Astrocyte (in vitro differentiated cells and primary cell): ENCODE measurements at regions not wholly inside any gene's neighbourhood (a gene's known extent, or its start where the extent isn't known, plus 50 kb on each side); places are given as distances from the start of the nearest gene placed in this dataset.

Experiments used
- DNase-seq: peaks from one replicate; pipeline ENCODE4 v3.0.0-alpha.2; 2010; ENCODE audit warnings: low read depth
- FAIRE-seq: peaks from 2 replicates; lab custom pipeline; 2011; peaks lifted over from hg19 to GRCh38; lab: Jason Lieb, UNC
- H2AFZ ChIP-seq: 2 replicates; pipeline ENCODE4 v1.6.0; 2012; ENCODE audit warnings: low read depth, low read length, inconsistent platforms
- H3K27ac ChIP-seq: 2 replicates; pipeline ENCODE4 v1.5.1; 2011; ENCODE audit warnings: low read depth, low read length, inconsistent platforms
- H3K27me3 ChIP-seq: 2 replicates; pipeline ENCODE4 v1.6.0; 2011; ENCODE audit warnings: low read length, inconsistent platforms; ENCODE audit not compliant: insufficient read depth
- H3K36me3 ChIP-seq: 2 replicates; pipeline ENCODE4 v1.5.1; 2011; ENCODE audit warnings: low read length, inconsistent platforms; ENCODE audit not compliant: insufficient read depth
- H3K4me1 ChIP-seq: 2 replicates; pipeline ENCODE4 v1.5.1; 2011; ENCODE audit warnings: low read length, inconsistent platforms; ENCODE audit not compliant: insufficient read depth
- H3K4me2 ChIP-seq: 2 replicates; pipeline ENCODE4 v1.6.0; 2012; ENCODE audit warnings: low read length, inconsistent platforms
- H3K4me3 ChIP-seq: 2 replicates; pipeline ENCODE4 v1.5.1; 2011; ENCODE audit warnings: low read depth, mild to moderate bottlenecking, low read length, inconsistent platforms; ENCODE audit not compliant: insufficient read depth
- H3K79me2 ChIP-seq: 2 replicates; pipeline ENCODE4 v1.6.0; 2012; ENCODE audit warnings: mild to moderate bottlenecking, low read length, inconsistent platforms; ENCODE audit not compliant: insufficient read depth
- H3K9ac ChIP-seq: 2 replicates; pipeline ENCODE4 v1.6.0; 2012; ENCODE audit warnings: mild to moderate bottlenecking, low read length, inconsistent platforms
- H3K9me3 ChIP-seq: 2 replicates; pipeline ENCODE4 v1.5.1; 2012; ENCODE audit warnings: low read depth, mild to moderate bottlenecking, low read length, inconsistent platforms; ENCODE audit not compliant: insufficient read depth
- H4K20me1 ChIP-seq: 2 replicates; pipeline ENCODE4 v1.6.0; 2012; ENCODE audit warnings: low read length, inconsistent platforms; ENCODE audit not compliant: insufficient read depth
- H3K27ac Mint-ChIP-seq: one replicate; pipeline ENCODE4 v1.8.0; 2021; ENCODE audit warnings: mild to moderate bottlenecking, mixed read lengths; ENCODE audit not compliant: unreplicated experiment
- H3K27me3 Mint-ChIP-seq: one replicate; pipeline ENCODE4 v1.8.0; 2021; ENCODE audit warnings: low read depth, mixed read lengths; ENCODE audit not compliant: unreplicated experiment
- H3K36me3 Mint-ChIP-seq: one replicate; pipeline ENCODE4 v1.8.0; 2021; ENCODE audit warnings: low read depth, mixed read lengths; ENCODE audit not compliant: unreplicated experiment
- H3K4me1 Mint-ChIP-seq: one replicate; pipeline ENCODE4 v1.8.0; 2021; ENCODE audit warnings: low read depth, mixed read lengths; ENCODE audit not compliant: unreplicated experiment
- H3K4me3 Mint-ChIP-seq: one replicate; pipeline ENCODE4 v1.8.0; 2021; ENCODE audit warnings: mild to moderate bottlenecking, moderate library complexity, mixed read lengths; ENCODE audit not compliant: unreplicated experiment
- H3K9me3 Mint-ChIP-seq: one replicate; pipeline ENCODE4 v1.8.0; 2021; ENCODE audit warnings: mild to moderate bottlenecking, mixed read lengths; ENCODE audit not compliant: unreplicated experiment
- CTCF ChIP-seq: IDR thresholded peaks from 2 replicates; pipeline ENCODE4 v1.5.1; 2011; ENCODE audit warnings: low read depth, mild to moderate bottlenecking, inconsistent platforms, low read length, moderate library complexity; ENCODE audit not compliant: insufficient read depth
- EZH2 ChIP-seq: IDR thresholded peaks from 2 replicates; pipeline ENCODE4 v1.6.1; 2012; ENCODE audit warnings: mild to moderate bottlenecking, low read length, inconsistent platforms; ENCODE audit not compliant: insufficient read depth

DNA sequence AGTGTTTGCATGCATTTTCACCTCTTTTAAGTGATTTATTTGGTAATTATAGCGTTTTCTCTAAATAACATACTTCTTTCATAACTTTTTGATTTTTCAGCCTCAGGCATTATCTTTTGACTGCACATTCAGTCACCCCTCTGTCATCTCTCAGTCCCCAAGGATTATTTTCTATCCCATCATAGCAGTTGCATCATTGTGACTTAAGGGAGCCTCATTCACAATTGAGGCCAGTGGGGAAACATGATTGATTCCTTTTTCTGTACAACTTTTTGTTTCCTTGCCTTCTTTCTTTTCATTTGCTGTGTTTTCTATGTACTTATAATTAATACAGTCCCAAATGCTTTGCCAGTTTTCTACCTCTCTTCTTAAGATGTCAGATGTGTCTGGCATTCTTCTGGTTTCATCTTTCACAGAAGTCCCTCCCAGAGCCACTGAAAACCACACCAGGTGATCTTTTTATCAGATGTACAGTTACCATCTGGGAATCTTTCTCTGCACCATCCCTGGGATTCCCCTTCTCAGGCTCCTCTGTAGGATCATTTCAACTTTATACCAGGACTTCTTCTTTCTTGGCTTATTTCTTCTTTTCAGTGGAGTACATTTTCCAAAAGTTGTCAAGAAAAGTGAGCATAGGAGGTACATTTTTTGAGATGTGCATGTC lies 151.4 kb downstream of the RAP2B start:
- H3K79me2 ChIP-seq = no peaks in the 10 kb centered on the region
- no peaks in the 10 kb centered on the region for H4K20me1 ChIP-seq
- DNase-seq = peak; percentile 28
- H3K9me3 Mint-ChIP-seq = no peaks in the 10 kb centered on the region
- TF ChIP-seq EZH2 = no peak
- no peak for TF ChIP-seq CTCF
- no peaks in the 10 kb centered on the region for H3K27me3 ChIP-seq
- peak overlapping the region; percentile 91 for H3K27ac Mint-ChIP-seq
- H3K4me1 Mint-ChIP-seq = peaks cover 16% of the 10 kb centered on the region
- peak overlapping the region; percentile 17 for H3K4me2 ChIP-seq
- no peaks in the 10 kb centered on the region for H3K4me1 ChIP-seq
- FAIRE-seq = no peak
- no peaks in the 10 kb centered on the region for H3K36me3 Mint-ChIP-seq
- no peak overlapping the region for H3K9ac ChIP-seq
- H3K9me3 ChIP-seq = peaks cover 5% of the 10 kb centered on the region
- no peak overlapping the region for H2AFZ ChIP-seq
- no peaks in the 10 kb centered on the region for H3K27me3 Mint-ChIP-seq
- H3K4me3 ChIP-seq = no peak overlapping the region
- H3K27ac ChIP-seq = no peak overlapping the region
- H3K36me3 ChIP-seq = no peaks in the 10 kb centered on the region
- peak overlapping the region; percentile 76 for H3K4me3 Mint-ChIP-seq

DNA sequence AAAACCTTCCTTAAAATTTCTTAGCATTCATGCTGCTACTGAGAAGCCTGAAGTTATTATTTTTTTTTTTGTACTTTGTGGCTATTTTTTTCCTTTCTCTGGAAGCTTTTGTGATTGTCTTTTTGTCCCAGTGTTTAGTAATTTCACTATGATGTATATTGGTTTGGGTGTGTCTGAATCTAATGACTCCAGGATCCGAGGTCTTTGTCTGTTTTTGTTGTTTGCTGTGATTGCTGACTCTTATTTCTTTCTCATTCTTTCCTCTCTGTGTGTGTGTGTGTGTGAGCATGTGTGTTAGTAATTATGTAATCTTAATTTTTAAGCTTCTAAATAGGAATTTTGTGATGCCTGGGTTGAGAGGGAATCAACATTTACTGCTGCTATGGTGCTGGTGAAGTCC lies 152.0 kb downstream of the RAP2B start:
- Mint-ChIP-seq H3K4me3 (peak overlapping the region; percentile 76), H3K27ac (peak overlapping the region; percentile 91), H3K27me3 (no peaks in the 10 kb centered on the region), H3K4me1 (peaks cover 16% of the 10 kb centered on the region), H3K36me3 (no peaks in the 10 kb centered on the region), H3K9me3 (no peaks in the 10 kb centered on the region)
- DNase-seq (no peak), FAIRE-seq (no peak)
- peaks cover 5% of the 10 kb centered on the region for H3K9me3 ChIP-seq
- no peaks in the 10 kb centered on the region for H3K79me2 ChIP-seq
- no peak overlapping the region for H2AFZ ChIP-seq
- H3K4me3 ChIP-seq = no peak overlapping the region
- H3K4me2 ChIP-seq = peak overlapping the region; percentile 28
- H3K27me3 ChIP-seq = no peaks in the 10 kb centered on the region
- no peaks in the 10 kb centered on the region for H4K20me1 ChIP-seq
- H3K36me3 ChIP-seq = no peaks in the 10 kb centered on the region
- no peaks in the 10 kb centered on the region for H3K4me1 ChIP-seq
- no peak overlapping the region for H3K9ac ChIP-seq
- no peak for TF ChIP-seq EZH2
- no peak for TF ChIP-seq CTCF
- H3K27ac ChIP-seq = no peak overlapping the region

- Histone ChIP-seq H3K27me3 (no peaks in the 10 kb centered on the region), H3K79me2 (no peaks in the 10 kb centered on the region), H3K27ac (no peak overlapping the region), H3K4me3 (no peak overlapping the region), H3K4me1 (no peaks in the 10 kb centered on the region), H4K20me1 (no peaks in the 10 kb centered on the region), H3K9me3 (peaks cover 5% of the 10 kb centered on the region), H3K9ac (no peak overlapping the region), H2AFZ (no peak overlapping the region), H3K36me3 (no peaks in the 10 kb centered on the region), H3K4me2 (no peak overlapping the region)
- Mint-ChIP-seq H3K4me3 (no peak overlapping the region), H3K27ac (peak overlapping the region; percentile 6), H3K4me1 (peaks cover 16% of the 10 kb centered on the region), H3K9me3 (no peaks in the 10 kb centered on the region), H3K36me3 (no peaks in the 10 kb centered on the region), H3K27me3 (no peaks in the 10 kb centered on the region)
- FAIRE-seq = no peak
- peak; percentile 60 for DNase-seq
- TF ChIP-seq EZH2 (no peak), CTCF (no peak)
Measured at GRCh38 chr3:153315781-153316180, 153.8 kb downstream of the RAP2B start.
